ENCODE measurements at regions not wholly inside any gene's neighbourhood (a gene's known extent, or its start where the extent isn't known, plus 50 kb on each side); places are given as distances from the start of the nearest gene placed in this dataset.

DNA sequence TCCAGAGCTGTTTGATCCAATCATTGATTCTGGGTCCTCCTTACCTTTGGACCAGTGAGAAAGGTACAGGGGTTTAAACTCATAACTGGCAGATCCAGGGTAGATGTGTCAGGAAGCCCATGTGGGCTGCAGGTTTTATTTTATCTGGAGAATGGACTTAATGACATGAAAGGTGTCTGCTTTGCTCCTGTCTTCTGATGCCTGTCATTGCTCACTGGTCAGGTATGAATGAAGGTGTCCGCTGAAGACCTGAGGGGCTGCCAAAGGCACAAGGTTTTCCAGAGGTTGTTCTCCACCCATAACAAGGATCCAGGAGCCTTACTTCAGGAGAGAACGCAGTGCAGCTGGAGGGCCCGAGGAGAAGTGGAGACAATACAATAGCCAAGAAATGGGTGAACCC, 74.2 kb downstream of the CHRNA1 start:
- H3K79me2 ChIP-seq (ENCODE audit: control insufficient read depth, insufficient read depth, low read length): peaks cover 6% of the 10 kb centered on the region
- 100% methylated on average over 1 of the region's 3 CpGs for WGBS (ENCODE audit: insufficient coverage)
- H3K36me3 ChIP-seq (replicated peaks in 1 of 2; ENCODE audit: control extremely low read depth in 1 of 2, control insufficient read depth in 1 of 2, extremely low read depth in 1 of 2, insufficient read depth in 2 of 2, low read length in 1 of 2): no peaks in the 10 kb centered on the region
- H3K4me3 Mint-ChIP-seq: no peak overlapping the region
- ATAC-seq (ENCODE audit: low read depth): no peak
- H3K9me3 Mint-ChIP-seq (ENCODE audit: insufficient read depth): no peaks in the 10 kb centered on the region
- DNase-seq: no peak
- peaks cover 0 to 16% (median 0%) of the 10 kb centered on the region in 4 experiments for H3K27me3 ChIP-seq (replicated peaks in 1 of 4; ENCODE audit: control extremely low read depth in 1 of 4, control insufficient read depth in 3 of 4, insufficient read depth in 4 of 4, low read length in 3 of 4)
- peaks cover 17% of the 10 kb centered on the region for H3K27me3 Mint-ChIP-seq
- H3K27ac Mint-ChIP-seq: no peak overlapping the region
- H2AFZ ChIP-seq (ENCODE audit: insufficient read depth, low read depth, low read length, poor library complexity, severe bottlenecking): no peak overlapping the region
- POLR2A ChIA-PET: no interaction called here
- no peaks in the 10 kb centered on the region for H4K20me1 ChIP-seq (ENCODE audit: control insufficient read depth, insufficient read depth, low read length, poor library complexity, severe bottlenecking)
- H3K4me1 ChIP-seq (ENCODE audit: control insufficient read depth in 2 of 2, insufficient read depth in 2 of 2, low read length in 2 of 2): peaks cover 3 to 7% of the 10 kb centered on the region in 2 donors
- H3K4me3 ChIP-seq (ENCODE audit: control extremely low read depth in 1 of 5, extremely low read depth in 1 of 5, insufficient read depth in 1 of 5, low read depth in 2 of 5, low read length in 4 of 5): no peak overlapping the region
- CTCF ChIA-PET: interaction anchor here (0.7 to 14.6 kb wide), 10 partner anchors 8 to 229 kb away, joined by 4 to 331 read pairs (median 32); partner anchors contain the start of gene WIPF1
- no peaks in the 10 kb centered on the region for H3K9me3 ChIP-seq (ENCODE audit: control extremely low read depth in 1 of 3, control insufficient read depth in 2 of 3, insufficient read depth in 1 of 3, low read length in 2 of 3)
- peaks cover 5% of the 10 kb centered on the region for H3K4me1 Mint-ChIP-seq
- TF ChIP-seq, protein P1, sequence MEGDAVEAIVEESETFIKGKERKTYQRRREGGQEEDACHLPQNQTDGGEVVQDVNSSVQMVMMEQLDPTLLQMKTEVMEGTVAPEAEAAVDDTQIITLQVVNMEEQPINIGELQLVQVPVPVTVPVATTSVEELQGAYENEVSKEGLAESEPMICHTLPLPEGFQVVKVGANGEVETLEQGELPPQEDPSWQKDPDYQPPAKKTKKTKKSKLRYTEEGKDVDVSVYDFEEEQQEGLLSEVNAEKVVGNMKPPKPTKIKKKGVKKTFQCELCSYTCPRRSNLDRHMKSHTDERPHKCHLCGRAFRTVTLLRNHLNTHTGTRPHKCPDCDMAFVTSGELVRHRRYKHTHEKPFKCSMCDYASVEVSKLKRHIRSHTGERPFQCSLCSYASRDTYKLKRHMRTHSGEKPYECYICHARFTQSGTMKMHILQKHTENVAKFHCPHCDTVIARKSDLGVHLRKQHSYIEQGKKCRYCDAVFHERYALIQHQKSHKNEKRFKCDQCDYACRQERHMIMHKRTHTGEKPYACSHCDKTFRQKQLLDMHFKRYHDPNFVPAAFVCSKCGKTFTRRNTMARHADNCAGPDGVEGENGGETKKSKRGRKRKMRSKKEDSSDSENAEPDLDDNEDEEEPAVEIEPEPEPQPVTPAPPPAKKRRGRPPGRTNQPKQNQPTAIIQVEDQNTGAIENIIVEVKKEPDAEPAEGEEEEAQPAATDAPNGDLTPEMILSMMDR (IDR thresholded peaks at IDR 0.05): no peak
- TF ChIP-seq EZH2 (IDR thresholded peaks at IDR 0.05; ENCODE audit: borderline replicate concordance, insufficient read depth, low read depth, low read length, poor library complexity, severe bottlenecking): no peak
- H3K9ac ChIP-seq (ENCODE audit: low read length): no peak overlapping the region
- intact Hi-C loops (cut with micrococcal nuclease): no loop called here
- H3K27ac ChIP-seq (ENCODE audit: low read length in 2 of 2): no peak overlapping the region
- H3K4me2 ChIP-seq (replicated peaks; ENCODE audit: low read depth, low read length, poor library complexity, severe bottlenecking): no peak overlapping the region

GRCh38 chr2:174688079-174688478, 76.2 kb downstream of the CHRNA1 start:
- Mint-ChIP-seq H3K9me3 (ENCODE audit: insufficient read depth) (no peaks in the 10 kb centered on the region), H3K27ac (no peak overlapping the region), H3K4me3 (no peak overlapping the region), H3K27me3 (peaks cover 3% of the 10 kb centered on the region), H3K4me1 (peaks cover 9% of the 10 kb centered on the region)
- WGBS (ENCODE audit: insufficient coverage): no CpG with 5 or more reads among the region's 2 CpGs
- no peak overlapping the region for H3K27ac ChIP-seq (ENCODE audit: low read length in 2 of 2)
- no peak for TF ChIP-seq EZH2 (IDR thresholded peaks at IDR 0.05; ENCODE audit: borderline replicate concordance, insufficient read depth, low read depth, low read length, poor library complexity, severe bottlenecking)
- TF ChIP-seq, protein P1 (IDR thresholded peaks at IDR 0.05): peak; percentile 76
- peaks cover 6% of the 10 kb centered on the region for H3K79me2 ChIP-seq (ENCODE audit: control insufficient read depth, insufficient read depth, low read length)
- H3K27me3 ChIP-seq (replicated peaks in 1 of 4; ENCODE audit: control extremely low read depth in 1 of 4, control insufficient read depth in 3 of 4, insufficient read depth in 4 of 4, low read length in 3 of 4): peaks cover 0 to 14% (median 0%) of the 10 kb centered on the region in 4 experiments
- no peaks in the 10 kb centered on the region for H4K20me1 ChIP-seq (ENCODE audit: control insufficient read depth, insufficient read depth, low read length, poor library complexity, severe bottlenecking)
- no peak overlapping the region for H3K9ac ChIP-seq (ENCODE audit: low read length)
- no peaks in the 10 kb centered on the region for H3K36me3 ChIP-seq (replicated peaks in 1 of 2; ENCODE audit: control extremely low read depth in 1 of 2, control insufficient read depth in 1 of 2, extremely low read depth in 1 of 2, insufficient read depth in 2 of 2, low read length in 1 of 2)
- H2AFZ ChIP-seq (ENCODE audit: insufficient read depth, low read depth, low read length, poor library complexity, severe bottlenecking): no peak overlapping the region
- DNase-seq (peak; percentile 65), ATAC-seq (ENCODE audit: low read depth) (peak; percentile 42)
- CTCF ChIA-PET: interaction anchor here (0.7 to 14.6 kb wide), 27 partner anchors 10 to 1286 kb away, joined by 3 to 331 read pairs (median 5); partner anchors contain the start of genes GPR155 and WIPF1
- H3K4me3 ChIP-seq (ENCODE audit: control extremely low read depth in 1 of 5, extremely low read depth in 1 of 5, insufficient read depth in 1 of 5, low read depth in 2 of 5, low read length in 4 of 5): no peak overlapping the region
- POLR2A ChIA-PET: interaction anchor here (0.6 kb wide), 1 partner anchor 225 kb away, joined by 3 read pairs; no protein-coding TSS in a partner anchor
- H3K4me1 ChIP-seq (ENCODE audit: control insufficient read depth in 2 of 2, insufficient read depth in 2 of 2, low read length in 2 of 2): peaks cover 7 to 8% of the 10 kb centered on the region in 2 donors
- H3K9me3 ChIP-seq (ENCODE audit: control extremely low read depth in 1 of 3, control insufficient read depth in 2 of 3, insufficient read depth in 1 of 3, low read length in 2 of 3): no peaks in the 10 kb centered on the region
- intact Hi-C loops (cut with micrococcal nuclease): loop anchor here (1.0 kb wide), 2 partner anchors 110 to 226 kb away; no protein-coding TSS in a partner anchor
- H3K4me2 ChIP-seq (replicated peaks; ENCODE audit: low read depth, low read length, poor library complexity, severe bottlenecking): no peak overlapping the region
